Muscle of leg (tissue), 3 donors: ENCODE measurements at regions not wholly inside any gene's neighbourhood (a gene's known extent, or its start where the extent isn't known, plus 50 kb on each side); places are given as distances from the start of the nearest gene placed in this dataset.

ENCODE experiments used
- DNase-seq: peaks from one replicate; pipeline ENCODE4 v3.0.0; 2013
- H3K27ac ChIP-seq: one replicate; pipeline ENCODE4 v1.5.1; 2013; ENCODE audit warnings: mild to moderate bottlenecking, low read length, control low read depth
- H3K27me3 ChIP-seq: one replicate; pipeline ENCODE4 v1.6.1; 2013; ENCODE audit warnings: low read length; ENCODE audit not compliant: control insufficient read depth, insufficient read depth
- H3K36me3 ChIP-seq: one replicate; pipeline ENCODE4 v1.6.1; 2013; ENCODE audit warnings: low read length; ENCODE audit not compliant: control insufficient read depth, insufficient read depth
- H3K4me1 ChIP-seq: one replicate; pipeline ENCODE4 v1.6.1; 2013; ENCODE audit warnings: low read length; ENCODE audit not compliant: control insufficient read depth, insufficient read depth
- H3K4me3 ChIP-seq: one replicate; pipeline ENCODE4 v1.5.1; 2013; ENCODE audit warnings: low read length, control low read depth
- H3K9me3 ChIP-seq: replicated peaks from 2 replicates; pipeline ENCODE4 v1.6.1; 2013; ENCODE audit warnings: low read depth, low read length; ENCODE audit not compliant: control insufficient read depth
- WGBS: methylation state at CpG from one replicate; pipeline ENCODE4 v1.1.5; 2013; ENCODE audit warnings: missing lambda C conversion rate; ENCODE audit not compliant: insufficient coverage; 5-methylcytosine and 5-hydroxymethylcytosine counted together

- Histone ChIP-seq H3K4me3 (no peak overlapping the region), H3K27me3 (no peaks in the 10 kb centered on the region), H3K36me3 (no peaks in the 10 kb centered on the region), H3K4me1 (peaks cover 8% of the 10 kb centered on the region), H3K9me3 (no peaks in the 10 kb centered on the region), H3K27ac (no peak overlapping the region)
- DNase-seq: no peak
- WGBS: 58% methylated on average over 2 of the region's 2 CpGs
Measured at GRCh38 chr4:75249739-75250138, 264.5 kb downstream of the RCHY1 start.

GRCh38 chr4:75248770-75249407 is 265.3 kb downstream of the RCHY1 start:
- Histone ChIP-seq H3K27me3 (no peaks in the 10 kb centered on the region), H3K4me1 (peaks cover 3% of the 10 kb centered on the region), H3K27ac (no peak overlapping the region), H3K4me3 (no peak overlapping the region), H3K9me3 (no peaks in the 10 kb centered on the region), H3K36me3 (no peaks in the 10 kb centered on the region)
- DNase-seq: no peak
- no CpG with 5 or more reads among the region's 2 CpGs for WGBS

GRCh38 chr4:75244325-75244724 is 269.9 kb downstream of the RCHY1 start:
- no peak overlapping the region for H3K27ac ChIP-seq
- WGBS: no CpG with 5 or more reads among the region's 6 CpGs
- DNase-seq: no peak
- no peaks in the 10 kb centered on the region for H3K27me3 ChIP-seq
- H3K4me1 ChIP-seq: no peaks in the 10 kb centered on the region
- no peaks in the 10 kb centered on the region for H3K9me3 ChIP-seq
- H3K36me3 ChIP-seq: no peaks in the 10 kb centered on the region
- no peak overlapping the region for H3K4me3 ChIP-seq

GRCh38 chr4:75243570-75243969 is 270.6 kb downstream of the RCHY1 start:
- no CpG with 5 or more reads among the region's 3 CpGs for WGBS
- Histone ChIP-seq H3K27me3 (no peaks in the 10 kb centered on the region), H3K9me3 (no peaks in the 10 kb centered on the region), H3K27ac (no peak overlapping the region), H3K4me3 (no peak overlapping the region), H3K36me3 (no peaks in the 10 kb centered on the region), H3K4me1 (no peaks in the 10 kb centered on the region)
- DNase-seq: no peak

- H3K27me3 ChIP-seq: no peaks in the 10 kb centered on the region
- H3K9me3 ChIP-seq: no peaks in the 10 kb centered on the region
- no peaks in the 10 kb centered on the region for H3K36me3 ChIP-seq
- no peak overlapping the region for H3K27ac ChIP-seq
- H3K4me3 ChIP-seq: no peak overlapping the region
- no peaks in the 10 kb centered on the region for H3K4me1 ChIP-seq
- no peak for DNase-seq
Measured at GRCh38 chr4:75235359-75235951, 278.7 kb downstream of the RCHY1 start.

- Histone ChIP-seq H3K27me3 (no peaks in the 10 kb centered on the region), H3K36me3 (no peaks in the 10 kb centered on the region), H3K4me1 (no peaks in the 10 kb centered on the region), H3K27ac (no peak overlapping the region), H3K4me3 (no peak overlapping the region), H3K9me3 (no peaks in the 10 kb centered on the region)
- no peak for DNase-seq
- WGBS: 0% methylated on average over 1 of the region's 3 CpGs
Measured at GRCh38 chr4:75232546-75232945, 281.7 kb downstream of the RCHY1 start.

- H3K36me3 ChIP-seq: no peaks in the 10 kb centered on the region
- H3K4me1 ChIP-seq: no peaks in the 10 kb centered on the region
- 33% methylated on average over 1 of the region's 3 CpGs for WGBS
- no peak overlapping the region for H3K4me3 ChIP-seq
- no peaks in the 10 kb centered on the region for H3K9me3 ChIP-seq
- no peaks in the 10 kb centered on the region for H3K27me3 ChIP-seq
- DNase-seq: peak; percentile 34
- no peak overlapping the region for H3K27ac ChIP-seq
Measured at GRCh38 chr4:75229806-75230570, 284.2 kb downstream of the RCHY1 start.

GRCh38 chr4:75213480-75213879 is 280.6 kb downstream of the PARM1 start:
- 100% methylated on average over 1 of the region's 2 CpGs for WGBS
- Histone ChIP-seq H3K27me3 (no peaks in the 10 kb centered on the region), H3K4me1 (peaks cover 6% of the 10 kb centered on the region), H3K36me3 (no peaks in the 10 kb centered on the region), H3K4me3 (no peak overlapping the region), H3K27ac (no peak overlapping the region), H3K9me3 (no peaks in the 10 kb centered on the region)
- no peak for DNase-seq

- Histone ChIP-seq H3K4me1 (peaks cover 6% of the 10 kb centered on the region), H3K27me3 (no peaks in the 10 kb centered on the region), H3K36me3 (no peaks in the 10 kb centered on the region), H3K27ac (no peak overlapping the region), H3K4me3 (no peak overlapping the region), H3K9me3 (no peaks in the 10 kb centered on the region)
- WGBS: no CpG with 5 or more reads among the region's 4 CpGs
- DNase-seq: peak; percentile 17
Measured at GRCh38 chr4:75211422-75211821, 278.5 kb downstream of the PARM1 start.

- Histone ChIP-seq H3K27me3 (no peaks in the 10 kb centered on the region), H3K4me1 (peaks cover 6% of the 10 kb centered on the region), H3K9me3 (no peaks in the 10 kb centered on the region), H3K4me3 (no peak overlapping the region), H3K27ac (no peak overlapping the region), H3K36me3 (no peaks in the 10 kb centered on the region)
- no peak for DNase-seq
- no CpG with 5 or more reads among the region's 1 CpG for WGBS
Measured at GRCh38 chr4:75207902-75208301, 275.0 kb downstream of the PARM1 start.
